Smooth muscle cell (in vitro differentiated cells): ENCODE measurements at regions not wholly inside any gene's neighbourhood (a gene's known extent, or its start where the extent isn't known, plus 50 kb on each side); places are given as distances from the start of the nearest gene placed in this dataset.

Experiments
- DNase-seq: peaks from one replicate; lab custom pipeline; 2025; ENCODE audit not compliant: unreplicated experiment; lab: John Stamatoyannopoulos, UW
- H2AFZ ChIP-seq: fragments of 200-600 bp; sonication (generic); 2 replicates; pipeline ENCODE4 v1.6.0; 2016; ENCODE audit warnings: antibody characterized with exemption, low read depth, mild to moderate bottlenecking
- H3F3A ChIP-seq: fragments of 200-600 bp; sonication (generic); 2 replicates; pipeline ENCODE4 v1.6.0; 2017; ENCODE audit warnings: antibody characterized with exemption, low read depth
- H3K27ac ChIP-seq: fragments of 200-600 bp; sonication (generic); 2 replicates; pipeline ENCODE4 v1.5.1; 2016; ENCODE audit warnings: low read depth, mild to moderate bottlenecking
- H3K27me3 ChIP-seq: fragments of 200-600 bp; sonication (generic); 2 replicates; pipeline ENCODE4 v1.6.1; 2016; ENCODE audit warnings: low read depth, mild to moderate bottlenecking
- H3K36me3 ChIP-seq: fragments of 200-600 bp; sonication (generic); 2 replicates; pipeline ENCODE4 v1.5.1; 2016; ENCODE audit warnings: low read depth
- H3K4me1 ChIP-seq: fragments of 200-600 bp; sonication (generic); 2 replicates; pipeline ENCODE4 v1.5.1; 2016; ENCODE audit warnings: low read depth
- H3K4me2 ChIP-seq: fragments of 200-600 bp; sonication (generic); 2 replicates; pipeline ENCODE4 v1.6.0; 2016; ENCODE audit warnings: mild to moderate bottlenecking
- H3K4me3 ChIP-seq: fragments of 200-600 bp; sonication (generic); 2 replicates; pipeline ENCODE4 v1.5.1; 2016; ENCODE audit warnings: mild to moderate bottlenecking
- H3K79me2 ChIP-seq: fragments of 200-600 bp; sonication (generic); 2 replicates; pipeline ENCODE4 v1.6.0; 2016; ENCODE audit warnings: low read depth, mild to moderate bottlenecking
- H3K9ac ChIP-seq: fragments of 200-600 bp; sonication (generic); 2 replicates; pipeline ENCODE4 v1.6.0; 2016; ENCODE audit warnings: low read depth
- H3K9me3 ChIP-seq: fragments of 200-600 bp; sonication (generic); replicated peaks from 2 replicates; pipeline ENCODE4 v1.5.1; 2016; ENCODE audit warnings: low read depth
- H4K20me1 ChIP-seq: fragments of 200-600 bp; sonication (generic); 2 replicates; pipeline ENCODE4 v1.6.0; 2016; ENCODE audit warnings: low read depth
- CTCF ChIP-seq: fragments of 200-600 bp; sonication (generic); IDR thresholded peaks from 2 replicates; pipeline ENCODE4 v1.5.1; 2017; ENCODE audit warnings: borderline replicate concordance, mild to moderate bottlenecking, antibody characterized with exemption; ENCODE audit not compliant: insufficient read depth, poor library complexity, severe bottlenecking
- WGBS: methylation state at CpG from one replicate; pipeline ENCODE4 v1.1.7; 2016; ENCODE audit warnings: low lambda C conversion rate; 5-methylcytosine and 5-hydroxymethylcytosine counted together

DNA sequence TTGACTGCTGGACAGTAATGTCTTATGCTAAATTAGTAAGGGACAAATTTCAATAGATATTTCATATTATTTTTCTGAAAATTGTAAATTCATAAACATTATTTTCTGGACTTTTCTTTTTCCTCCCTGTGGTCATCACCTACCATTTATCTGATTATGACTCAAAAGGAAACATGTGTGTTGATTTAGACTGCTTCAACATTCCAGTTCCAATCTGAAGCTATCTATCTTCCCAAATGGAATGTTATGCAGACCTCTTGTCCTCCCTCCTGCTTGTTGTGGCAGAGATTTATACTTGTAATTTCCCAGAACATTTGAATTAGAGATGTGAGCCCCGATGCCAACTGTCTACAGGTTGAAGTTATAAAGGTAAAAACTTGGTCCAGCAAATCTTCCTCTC is 803.4 kb downstream of the TUSC7 start:
- 85% methylated on average over 1 of the region's 1 CpG for WGBS
- H4K20me1 ChIP-seq = no peaks in the 10 kb centered on the region
- no peak overlapping the region for H3K9ac ChIP-seq
- no peaks in the 10 kb centered on the region for H3K9me3 ChIP-seq
- H3K79me2 ChIP-seq = no peaks in the 10 kb centered on the region
- no peaks in the 10 kb centered on the region for H3K36me3 ChIP-seq
- no peaks in the 10 kb centered on the region for H3K4me1 ChIP-seq
- H3F3A ChIP-seq = no peaks in the 10 kb centered on the region
- no peak overlapping the region for H2AFZ ChIP-seq
- no peak for DNase-seq
- no peak overlapping the region for H3K4me2 ChIP-seq
- H3K27me3 ChIP-seq = no peaks in the 10 kb centered on the region
- H3K27ac ChIP-seq = no peak overlapping the region
- no peak overlapping the region for H3K4me3 ChIP-seq
- TF ChIP-seq CTCF = no peak

DNA sequence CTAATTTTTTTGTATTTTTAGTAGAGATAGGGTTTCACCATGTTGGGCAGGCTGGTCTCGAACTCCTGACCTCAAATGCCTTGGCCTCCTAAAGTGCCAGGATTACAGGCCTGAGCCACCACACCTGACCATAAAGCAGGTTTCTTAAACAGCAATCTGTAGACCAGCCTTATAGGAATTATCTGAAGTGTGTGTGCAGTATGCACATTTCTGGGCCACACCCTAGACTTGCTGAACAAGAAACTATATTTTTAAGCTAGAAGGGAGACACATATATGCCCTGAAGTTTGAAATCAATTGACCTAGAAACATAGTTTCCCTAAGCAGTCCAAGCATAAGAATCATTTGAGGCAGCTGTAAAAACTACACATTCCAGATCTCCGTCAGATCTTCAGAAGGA is 805.7 kb downstream of the TUSC7 start:
- no peak overlapping the region for H3K27ac ChIP-seq
- H3K9me3 ChIP-seq = no peaks in the 10 kb centered on the region
- H3F3A ChIP-seq = no peaks in the 10 kb centered on the region
- H3K4me1 ChIP-seq = no peaks in the 10 kb centered on the region
- H4K20me1 ChIP-seq = no peaks in the 10 kb centered on the region
- H3K4me2 ChIP-seq = no peak overlapping the region
- no peak overlapping the region for H3K9ac ChIP-seq
- H3K4me3 ChIP-seq = no peak overlapping the region
- no peaks in the 10 kb centered on the region for H3K36me3 ChIP-seq
- 68% methylated on average over 2 of the region's 2 CpGs for whole genome bisulfite sequencing
- DNase-seq = no peak
- H3K27me3 ChIP-seq = no peaks in the 10 kb centered on the region
- H3K79me2 ChIP-seq = no peaks in the 10 kb centered on the region
- no peak for TF ChIP-seq CTCF
- H2AFZ ChIP-seq = no peak overlapping the region

DNA sequence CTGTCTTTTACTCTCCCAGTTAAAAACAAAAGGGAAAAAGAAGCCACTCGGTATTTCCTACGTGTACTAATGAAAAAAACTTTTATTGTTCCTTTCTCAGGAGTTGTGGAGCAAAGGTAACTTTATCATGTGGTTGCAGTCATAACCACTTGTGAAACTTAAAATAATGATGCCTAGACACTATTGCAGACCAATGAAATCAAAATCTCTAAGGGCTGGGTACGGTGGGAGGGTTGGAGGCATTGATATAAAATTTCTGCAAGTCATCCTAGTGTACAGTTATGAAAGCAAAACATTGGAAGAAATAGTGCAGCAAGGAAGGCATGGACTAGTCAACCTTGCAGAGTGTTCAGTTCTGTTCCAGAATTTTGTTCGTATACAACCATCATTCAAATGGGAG is 808.8 kb downstream of the TUSC7 start:
- H3K4me2 ChIP-seq = no peak overlapping the region
- no peak overlapping the region for H3K27ac ChIP-seq
- 90% methylated on average over 4 of the region's 4 CpGs for WGBS
- no peaks in the 10 kb centered on the region for H3K9me3 ChIP-seq
- H3K4me3 ChIP-seq = no peak overlapping the region
- no peaks in the 10 kb centered on the region for H3K79me2 ChIP-seq
- no peaks in the 10 kb centered on the region for H4K20me1 ChIP-seq
- no peaks in the 10 kb centered on the region for H3K4me1 ChIP-seq
- no peaks in the 10 kb centered on the region for H3K27me3 ChIP-seq
- no peak for DNase-seq
- no peaks in the 10 kb centered on the region for H3F3A ChIP-seq
- H3K36me3 ChIP-seq = no peaks in the 10 kb centered on the region
- no peak overlapping the region for H3K9ac ChIP-seq
- H2AFZ ChIP-seq = no peak overlapping the region
- TF ChIP-seq CTCF = no peak

GRCh38 chr3:117519776-117520175 is 810.2 kb downstream of the TUSC7 start:
- no peak overlapping the region for H3K4me2 ChIP-seq
- no peaks in the 10 kb centered on the region for H3K27me3 ChIP-seq
- TF ChIP-seq CTCF = no peak
- no peaks in the 10 kb centered on the region for H4K20me1 ChIP-seq
- 85% methylated on average over 1 of the region's 1 CpG for WGBS
- H3K9ac ChIP-seq = no peak overlapping the region
- DNase-seq = no peak
- no peaks in the 10 kb centered on the region for H3K79me2 ChIP-seq
- no peaks in the 10 kb centered on the region for H3K9me3 ChIP-seq
- no peak overlapping the region for H2AFZ ChIP-seq
- H3K4me1 ChIP-seq = no peaks in the 10 kb centered on the region
- no peak overlapping the region for H3K27ac ChIP-seq
- H3F3A ChIP-seq = no peaks in the 10 kb centered on the region
- no peak overlapping the region for H3K4me3 ChIP-seq
- no peaks in the 10 kb centered on the region for H3K36me3 ChIP-seq
